Panc1 (cell line): ENCODE measurements at regions not wholly inside any gene's neighbourhood (a gene's known extent, or its start where the extent isn't known, plus 50 kb on each side); places are given as distances from the start of the nearest gene placed in this dataset.

Experiments used
- POLR2AphosphoS5 ChIP-seq: IDR thresholded peaks from 2 replicates; pipeline ENCODE4 v1.6.1; 2012; ENCODE audit warnings: mild to moderate bottlenecking, low read depth, low read length, moderate library complexity
- SIN3A ChIP-seq: IDR thresholded peaks from 2 replicates; pipeline ENCODE4 v1.6.1; 2012; ENCODE audit warnings: low read depth, mild to moderate bottlenecking, low read length, moderate library complexity, borderline replicate concordance; ENCODE audit not compliant: insufficient read depth
- TF ChIP-seq, protein P1 (sequence below): fragments of 450-650 bp; IDR thresholded peaks from 2 replicates; pipeline ENCODE4 v1.5.1; 2017; ENCODE audit warnings: mild to moderate bottlenecking

DNA sequence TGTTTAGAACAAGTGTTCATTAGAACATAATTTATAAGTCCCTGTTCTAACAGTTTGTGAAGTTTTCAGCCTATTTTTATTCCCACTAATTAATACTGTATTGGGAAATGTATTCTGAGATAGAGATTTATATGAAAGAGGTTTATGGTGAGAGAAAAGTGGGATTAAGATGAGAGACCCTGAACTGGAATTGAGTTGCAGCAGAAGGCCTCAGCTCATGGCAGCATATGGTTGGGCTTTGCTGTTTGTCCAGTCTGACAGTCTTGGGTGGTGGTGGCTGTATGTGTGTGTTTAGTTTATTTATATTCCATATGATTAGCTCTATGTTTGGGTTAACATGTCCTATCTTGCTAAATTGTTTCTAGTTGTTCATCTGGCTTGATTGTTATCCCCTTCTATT, 575.1 kb downstream of the SLITRK5 start:
- TF ChIP-seq, protein P1, sequence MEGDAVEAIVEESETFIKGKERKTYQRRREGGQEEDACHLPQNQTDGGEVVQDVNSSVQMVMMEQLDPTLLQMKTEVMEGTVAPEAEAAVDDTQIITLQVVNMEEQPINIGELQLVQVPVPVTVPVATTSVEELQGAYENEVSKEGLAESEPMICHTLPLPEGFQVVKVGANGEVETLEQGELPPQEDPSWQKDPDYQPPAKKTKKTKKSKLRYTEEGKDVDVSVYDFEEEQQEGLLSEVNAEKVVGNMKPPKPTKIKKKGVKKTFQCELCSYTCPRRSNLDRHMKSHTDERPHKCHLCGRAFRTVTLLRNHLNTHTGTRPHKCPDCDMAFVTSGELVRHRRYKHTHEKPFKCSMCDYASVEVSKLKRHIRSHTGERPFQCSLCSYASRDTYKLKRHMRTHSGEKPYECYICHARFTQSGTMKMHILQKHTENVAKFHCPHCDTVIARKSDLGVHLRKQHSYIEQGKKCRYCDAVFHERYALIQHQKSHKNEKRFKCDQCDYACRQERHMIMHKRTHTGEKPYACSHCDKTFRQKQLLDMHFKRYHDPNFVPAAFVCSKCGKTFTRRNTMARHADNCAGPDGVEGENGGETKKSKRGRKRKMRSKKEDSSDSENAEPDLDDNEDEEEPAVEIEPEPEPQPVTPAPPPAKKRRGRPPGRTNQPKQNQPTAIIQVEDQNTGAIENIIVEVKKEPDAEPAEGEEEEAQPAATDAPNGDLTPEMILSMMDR, result no peak
- TF ChIP-seq POLR2AphosphoS5, result no peak
- no peak for TF ChIP-seq SIN3A
